Neural cell (in vitro differentiated cells): ENCODE measurements at regions not wholly inside any gene's neighbourhood (a gene's known extent, or its start where the extent isn't known, plus 50 kb on each side); places are given as distances from the start of the nearest gene placed in this dataset.

Experiments
- H2AFZ ChIP-seq: fragments of 200-600, 300-800 bp; sonication (generic), shearing (Covaris generic); 2 replicates; pipeline ENCODE4 v1.6.0; 2014; ENCODE audit warnings: low read depth, mild to moderate bottlenecking, antibody characterized with exemption, low read length, moderate library complexity
- H3F3A ChIP-seq: fragments of 200-600 bp; shearing (Covaris generic); 2 replicates; pipeline ENCODE4 v1.6.1; 2016; ENCODE audit warnings: mild to moderate bottlenecking, moderate library complexity, mixed read lengths, antibody characterized with exemption, low read length; ENCODE audit not compliant: insufficient read depth, poor library complexity, severe bottlenecking
- H3K27ac ChIP-seq: fragments of 200-600, 300-800 bp; sonication (generic), shearing (Covaris generic); 2 replicates; pipeline ENCODE4 v1.5.1; 2014; ENCODE audit warnings: mild to moderate bottlenecking, low read length, moderate library complexity
- H3K27me3 ChIP-seq: fragments of 300-800, 200-600 bp; sonication (generic), shearing (Covaris generic); 2 replicates; pipeline ENCODE4 v1.6.0; 2014; ENCODE audit warnings: mild to moderate bottlenecking, low read depth, low read length, moderate library complexity; ENCODE audit not compliant: insufficient read depth
- H3K36me3 ChIP-seq: fragments of 300-800, 200-600 bp; sonication (generic), shearing (Covaris generic); 2 replicates; pipeline ENCODE4 v1.5.1; 2014; ENCODE audit warnings: mild to moderate bottlenecking, antibody characterized with exemption, low read length, moderate library complexity; ENCODE audit not compliant: insufficient read depth
- H3K4me2 ChIP-seq: fragments of 300-800, 200-600 bp; sonication (generic), shearing (Covaris generic); 2 replicates; pipeline ENCODE4 v1.6.0; 2014; ENCODE audit warnings: mild to moderate bottlenecking, low read length
- H3K4me3 ChIP-seq: fragments of 300-800, 200-600 bp; sonication (generic), shearing (Covaris generic); 2 replicates; pipeline ENCODE4 v1.5.1; 2014; ENCODE audit warnings: mild to moderate bottlenecking, low read length, moderate library complexity
- H3K79me2 ChIP-seq: fragments of 200-600 bp; shearing (Covaris generic); replicated peaks from 2 replicates; pipeline ENCODE4 v1.6.0; 2014; ENCODE audit warnings: mild to moderate bottlenecking, low read length, moderate library complexity; ENCODE audit not compliant: insufficient read depth
- H3K9ac ChIP-seq: fragments of 300-800, 200-600 bp; sonication (generic), shearing (Covaris generic); 2 replicates; pipeline ENCODE4 v1.6.1; 2016; ENCODE audit warnings: mild to moderate bottlenecking, low read length, mixed read lengths
- H3K9me2 ChIP-seq: fragments of 200-600 bp; shearing (Covaris generic); 2 replicates; pipeline ENCODE4 v1.6.1; 2016; ENCODE audit warnings: mild to moderate bottlenecking, low read length, mixed read lengths; ENCODE audit not compliant: insufficient read depth
- H3K9me3 ChIP-seq: fragments of 200-600, 300-800 bp; sonication (generic), shearing (Covaris generic); 2 replicates; pipeline ENCODE4 v1.6.1; 2016; ENCODE audit warnings: mild to moderate bottlenecking, mixed run types, low read length, moderate library complexity, mixed read lengths
- H4K20me1 ChIP-seq: fragments of 200-600 bp; shearing (Covaris generic); 2 replicates; pipeline ENCODE4 v1.6.1; 2016; ENCODE audit warnings: mild to moderate bottlenecking, mixed run types; ENCODE audit not compliant: insufficient read depth
- EP300 ChIP-seq: fragments of 450-650 bp; conservative IDR thresholded peaks from 2 replicates; pipeline ENCODE4 v1.6.1; 2014; ENCODE audit warnings: antibody characterized with exemption, mild to moderate bottlenecking, moderate library complexity; ENCODE audit not compliant: poor library complexity, severe bottlenecking
- EZH2 ChIP-seq: fragments of 200-600, 300-800 bp; shearing (Covaris generic), sonication (generic); IDR thresholded peaks from 2 replicates; pipeline ENCODE4 v1.6.1; 2014; ENCODE audit warnings: antibody characterized with exemption, low read length, borderline replicate concordance, mild to moderate bottlenecking; ENCODE audit not compliant: insufficient read depth, poor library complexity, severe bottlenecking
- MXI1 ChIP-seq: fragments of 450-650 bp; conservative IDR thresholded peaks from 2 replicates; pipeline ENCODE4 v1.6.1; 2014; ENCODE audit warnings: antibody characterized with exemption, mild to moderate bottlenecking; ENCODE audit not compliant: poor library complexity, severe bottlenecking
- POLR2AphosphoS5 ChIP-seq: IDR thresholded peaks from 2 replicates; pipeline ENCODE4 v1.6.1; 2012
- RAD21 ChIP-seq: fragments of 450-650 bp; conservative IDR thresholded peaks from 2 replicates; pipeline ENCODE4 v1.6.1; 2014; ENCODE audit warnings: antibody characterized with exemption, mild to moderate bottlenecking, moderate library complexity
- SMC3 ChIP-seq: fragments of 450-650 bp; conservative IDR thresholded peaks from 2 replicates; pipeline ENCODE4 v1.6.1; 2014; ENCODE audit warnings: antibody characterized with exemption, mild to moderate bottlenecking, moderate library complexity; ENCODE audit not compliant: poor library complexity
- TAF1 ChIP-seq: IDR thresholded peaks from 2 replicates; pipeline ENCODE4 v1.6.1; 2012; ENCODE audit warnings: low read depth
- TF ChIP-seq, protein P1 (sequence below): fragments of 450-650 bp; IDR thresholded peaks from 2 replicates; pipeline ENCODE4 v1.5.1; 2014; ENCODE audit warnings: antibody characterized with exemption, mild to moderate bottlenecking, moderate library complexity; ENCODE audit not compliant: poor library complexity, severe bottlenecking
- TF ChIP-seq, protein P2 (sequence below): IDR thresholded peaks from 2 replicates; pipeline ENCODE4 v1.6.1; 2012; ENCODE audit warnings: borderline replicate concordance

DNA sequence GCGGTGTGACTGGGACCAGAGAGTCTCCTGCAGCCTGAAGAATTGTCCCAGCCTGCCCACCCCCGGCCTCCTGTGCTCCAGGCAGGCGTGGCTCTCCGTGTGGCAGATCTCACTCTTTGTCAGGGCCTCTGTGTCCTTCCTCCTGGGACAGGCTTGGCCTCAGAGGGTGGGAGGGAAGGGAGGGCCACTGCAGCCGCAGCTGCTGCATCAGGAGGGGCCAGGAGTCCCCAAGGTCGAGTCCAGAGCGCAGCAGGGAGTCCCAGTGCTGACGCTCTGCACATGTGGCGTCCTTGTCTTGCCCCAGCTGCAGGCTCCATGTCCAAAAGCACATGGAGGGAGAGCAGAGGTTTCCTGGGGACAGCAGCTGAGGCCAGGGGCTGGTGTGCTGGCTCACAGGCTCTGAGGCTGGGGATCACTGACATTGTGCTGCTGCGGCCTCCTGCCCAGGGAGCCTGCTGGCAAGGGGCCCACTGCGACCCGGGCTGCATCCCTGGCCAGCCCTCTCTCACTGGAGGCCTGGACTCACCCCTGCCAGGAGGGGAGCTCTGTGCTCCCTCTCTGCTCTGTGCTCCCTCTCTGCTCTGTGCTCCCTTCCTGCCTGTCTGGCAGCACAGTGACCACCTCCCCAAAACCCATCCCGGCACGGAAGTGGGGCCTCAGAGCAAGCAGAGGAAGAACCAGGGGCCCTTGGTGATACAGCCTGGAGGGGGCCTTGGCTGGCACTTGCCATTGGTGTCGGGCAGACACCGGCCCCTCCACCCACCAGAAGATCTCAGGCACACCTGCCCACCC, 114.6 kb upstream of the RET start:
- no peak overlapping the region for H3K27ac ChIP-seq
- H4K20me1 ChIP-seq, result no peaks in the 10 kb centered on the region
- no peaks in the 10 kb centered on the region for H3K36me3 ChIP-seq
- H3K9ac ChIP-seq, result no peak overlapping the region
- no peak overlapping the region for H3K4me3 ChIP-seq
- no peaks in the 10 kb centered on the region for H3K9me2 ChIP-seq
- TF ChIP-seq, protein P1, sequence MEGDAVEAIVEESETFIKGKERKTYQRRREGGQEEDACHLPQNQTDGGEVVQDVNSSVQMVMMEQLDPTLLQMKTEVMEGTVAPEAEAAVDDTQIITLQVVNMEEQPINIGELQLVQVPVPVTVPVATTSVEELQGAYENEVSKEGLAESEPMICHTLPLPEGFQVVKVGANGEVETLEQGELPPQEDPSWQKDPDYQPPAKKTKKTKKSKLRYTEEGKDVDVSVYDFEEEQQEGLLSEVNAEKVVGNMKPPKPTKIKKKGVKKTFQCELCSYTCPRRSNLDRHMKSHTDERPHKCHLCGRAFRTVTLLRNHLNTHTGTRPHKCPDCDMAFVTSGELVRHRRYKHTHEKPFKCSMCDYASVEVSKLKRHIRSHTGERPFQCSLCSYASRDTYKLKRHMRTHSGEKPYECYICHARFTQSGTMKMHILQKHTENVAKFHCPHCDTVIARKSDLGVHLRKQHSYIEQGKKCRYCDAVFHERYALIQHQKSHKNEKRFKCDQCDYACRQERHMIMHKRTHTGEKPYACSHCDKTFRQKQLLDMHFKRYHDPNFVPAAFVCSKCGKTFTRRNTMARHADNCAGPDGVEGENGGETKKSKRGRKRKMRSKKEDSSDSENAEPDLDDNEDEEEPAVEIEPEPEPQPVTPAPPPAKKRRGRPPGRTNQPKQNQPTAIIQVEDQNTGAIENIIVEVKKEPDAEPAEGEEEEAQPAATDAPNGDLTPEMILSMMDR, result no peak
- TF ChIP-seq EZH2, result no peak
- no peak for TF ChIP-seq EP300
- TF ChIP-seq, protein P2, sequence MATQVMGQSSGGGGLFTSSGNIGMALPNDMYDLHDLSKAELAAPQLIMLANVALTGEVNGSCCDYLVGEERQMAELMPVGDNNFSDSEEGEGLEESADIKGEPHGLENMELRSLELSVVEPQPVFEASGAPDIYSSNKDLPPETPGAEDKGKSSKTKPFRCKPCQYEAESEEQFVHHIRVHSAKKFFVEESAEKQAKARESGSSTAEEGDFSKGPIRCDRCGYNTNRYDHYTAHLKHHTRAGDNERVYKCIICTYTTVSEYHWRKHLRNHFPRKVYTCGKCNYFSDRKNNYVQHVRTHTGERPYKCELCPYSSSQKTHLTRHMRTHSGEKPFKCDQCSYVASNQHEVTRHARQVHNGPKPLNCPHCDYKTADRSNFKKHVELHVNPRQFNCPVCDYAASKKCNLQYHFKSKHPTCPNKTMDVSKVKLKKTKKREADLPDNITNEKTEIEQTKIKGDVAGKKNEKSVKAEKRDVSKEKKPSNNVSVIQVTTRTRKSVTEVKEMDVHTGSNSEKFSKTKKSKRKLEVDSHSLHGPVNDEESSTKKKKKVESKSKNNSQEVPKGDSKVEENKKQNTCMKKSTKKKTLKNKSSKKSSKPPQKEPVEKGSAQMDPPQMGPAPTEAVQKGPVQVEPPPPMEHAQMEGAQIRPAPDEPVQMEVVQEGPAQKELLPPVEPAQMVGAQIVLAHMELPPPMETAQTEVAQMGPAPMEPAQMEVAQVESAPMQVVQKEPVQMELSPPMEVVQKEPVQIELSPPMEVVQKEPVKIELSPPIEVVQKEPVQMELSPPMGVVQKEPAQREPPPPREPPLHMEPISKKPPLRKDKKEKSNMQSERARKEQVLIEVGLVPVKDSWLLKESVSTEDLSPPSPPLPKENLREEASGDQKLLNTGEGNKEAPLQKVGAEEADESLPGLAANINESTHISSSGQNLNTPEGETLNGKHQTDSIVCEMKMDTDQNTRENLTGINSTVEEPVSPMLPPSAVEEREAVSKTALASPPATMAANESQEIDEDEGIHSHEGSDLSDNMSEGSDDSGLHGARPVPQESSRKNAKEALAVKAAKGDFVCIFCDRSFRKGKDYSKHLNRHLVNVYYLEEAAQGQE, result no peak
- no peak for TF ChIP-seq SMC3
- no peak for TF ChIP-seq POLR2AphosphoS5
- TF ChIP-seq MXI1, result no peak
- TF ChIP-seq TAF1, result no peak
- no peak for TF ChIP-seq RAD21
- H3K4me2 ChIP-seq, result no peak overlapping the region
- H3F3A ChIP-seq, result no peaks in the 10 kb centered on the region
- no peaks in the 10 kb centered on the region for H3K79me2 ChIP-seq
- H3K9me3 ChIP-seq, result no peaks in the 10 kb centered on the region
- no peaks in the 10 kb centered on the region for H3K27me3 ChIP-seq
- H2AFZ ChIP-seq, result no peak overlapping the region

DNA sequence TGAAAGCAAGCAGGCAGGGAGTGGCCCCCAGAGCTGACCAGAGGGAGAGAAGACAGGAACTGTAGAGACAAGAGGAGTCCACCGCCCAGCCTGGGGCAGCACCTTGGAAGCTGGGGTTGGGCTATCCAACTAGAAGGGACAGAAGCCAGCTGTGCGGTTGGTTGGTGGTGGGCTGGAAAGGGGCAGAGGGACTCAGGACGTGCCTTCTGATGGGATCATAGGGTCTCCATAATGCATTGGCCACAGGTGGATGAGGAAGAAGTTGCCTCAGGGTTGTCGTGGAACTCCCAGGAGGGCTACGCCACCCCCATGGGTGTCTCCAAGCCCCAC, 114.0 kb upstream of the RET start:
- Histone ChIP-seq H3K9ac (no peak overlapping the region), H3K27ac (no peak overlapping the region), H3K36me3 (no peaks in the 10 kb centered on the region), H3K4me3 (no peak overlapping the region), H3K9me3 (no peaks in the 10 kb centered on the region), H3K79me2 (no peaks in the 10 kb centered on the region), H2AFZ (no peak overlapping the region), H3F3A (no peaks in the 10 kb centered on the region), H3K4me2 (no peak overlapping the region), H4K20me1 (no peaks in the 10 kb centered on the region), H3K27me3 (no peaks in the 10 kb centered on the region), H3K9me2 (no peaks in the 10 kb centered on the region)
- TF ChIP-seq EP300 (no peak), TAF1 (no peak), POLR2AphosphoS5 (no peak), MXI1 (no peak), SMC3 (no peak), RAD21 (no peak), EZH2 (no peak)
- TF ChIP-seq, protein P1, result no peak
- TF ChIP-seq, protein P2, result no peak
